Neural cell (in vitro differentiated cells): ENCODE measurements at regions not wholly inside any gene's neighbourhood (a gene's known extent, or its start where the extent isn't known, plus 50 kb on each side); places are given as distances from the start of the nearest gene placed in this dataset.

Source experiments
- H2AFZ ChIP-seq: fragments of 200-600, 300-800 bp; sonication (generic), shearing (Covaris generic); 2 replicates; pipeline ENCODE4 v1.6.0; 2014; ENCODE audit warnings: low read depth, mild to moderate bottlenecking, antibody characterized with exemption, low read length, moderate library complexity
- H3F3A ChIP-seq: fragments of 200-600 bp; shearing (Covaris generic); 2 replicates; pipeline ENCODE4 v1.6.1; 2016; ENCODE audit warnings: mild to moderate bottlenecking, moderate library complexity, mixed read lengths, antibody characterized with exemption, low read length; ENCODE audit not compliant: insufficient read depth, poor library complexity, severe bottlenecking
- H3K27ac ChIP-seq: fragments of 200-600, 300-800 bp; sonication (generic), shearing (Covaris generic); 2 replicates; pipeline ENCODE4 v1.5.1; 2014; ENCODE audit warnings: mild to moderate bottlenecking, low read length, moderate library complexity
- H3K27me3 ChIP-seq: fragments of 300-800, 200-600 bp; sonication (generic), shearing (Covaris generic); 2 replicates; pipeline ENCODE4 v1.6.0; 2014; ENCODE audit warnings: mild to moderate bottlenecking, low read depth, low read length, moderate library complexity; ENCODE audit not compliant: insufficient read depth
- H3K36me3 ChIP-seq: fragments of 300-800, 200-600 bp; sonication (generic), shearing (Covaris generic); 2 replicates; pipeline ENCODE4 v1.5.1; 2014; ENCODE audit warnings: mild to moderate bottlenecking, antibody characterized with exemption, low read length, moderate library complexity; ENCODE audit not compliant: insufficient read depth
- H3K4me2 ChIP-seq: fragments of 300-800, 200-600 bp; sonication (generic), shearing (Covaris generic); 2 replicates; pipeline ENCODE4 v1.6.0; 2014; ENCODE audit warnings: mild to moderate bottlenecking, low read length
- H3K4me3 ChIP-seq: fragments of 300-800, 200-600 bp; sonication (generic), shearing (Covaris generic); 2 replicates; pipeline ENCODE4 v1.5.1; 2014; ENCODE audit warnings: mild to moderate bottlenecking, low read length, moderate library complexity
- H3K79me2 ChIP-seq: fragments of 200-600 bp; shearing (Covaris generic); replicated peaks from 2 replicates; pipeline ENCODE4 v1.6.0; 2014; ENCODE audit warnings: mild to moderate bottlenecking, low read length, moderate library complexity; ENCODE audit not compliant: insufficient read depth
- H3K9ac ChIP-seq: fragments of 300-800, 200-600 bp; sonication (generic), shearing (Covaris generic); 2 replicates; pipeline ENCODE4 v1.6.1; 2016; ENCODE audit warnings: mild to moderate bottlenecking, low read length, mixed read lengths
- H3K9me2 ChIP-seq: fragments of 200-600 bp; shearing (Covaris generic); 2 replicates; pipeline ENCODE4 v1.6.1; 2016; ENCODE audit warnings: mild to moderate bottlenecking, low read length, mixed read lengths; ENCODE audit not compliant: insufficient read depth
- H3K9me3 ChIP-seq: fragments of 200-600, 300-800 bp; sonication (generic), shearing (Covaris generic); 2 replicates; pipeline ENCODE4 v1.6.1; 2016; ENCODE audit warnings: mild to moderate bottlenecking, mixed run types, low read length, moderate library complexity, mixed read lengths
- H4K20me1 ChIP-seq: fragments of 200-600 bp; shearing (Covaris generic); 2 replicates; pipeline ENCODE4 v1.6.1; 2016; ENCODE audit warnings: mild to moderate bottlenecking, mixed run types; ENCODE audit not compliant: insufficient read depth
- CTCF ChIP-seq: fragments of 450-650 bp; IDR thresholded peaks from 2 replicates; pipeline ENCODE4 v1.5.1; 2014; ENCODE audit warnings: antibody characterized with exemption, mild to moderate bottlenecking, moderate library complexity; ENCODE audit not compliant: poor library complexity, severe bottlenecking
- EP300 ChIP-seq: fragments of 450-650 bp; conservative IDR thresholded peaks from 2 replicates; pipeline ENCODE4 v1.6.1; 2014; ENCODE audit warnings: antibody characterized with exemption, mild to moderate bottlenecking, moderate library complexity; ENCODE audit not compliant: poor library complexity, severe bottlenecking
- EZH2 ChIP-seq: fragments of 200-600, 300-800 bp; shearing (Covaris generic), sonication (generic); IDR thresholded peaks from 2 replicates; pipeline ENCODE4 v1.6.1; 2014; ENCODE audit warnings: antibody characterized with exemption, low read length, borderline replicate concordance, mild to moderate bottlenecking; ENCODE audit not compliant: insufficient read depth, poor library complexity, severe bottlenecking
- MXI1 ChIP-seq: fragments of 450-650 bp; conservative IDR thresholded peaks from 2 replicates; pipeline ENCODE4 v1.6.1; 2014; ENCODE audit warnings: antibody characterized with exemption, mild to moderate bottlenecking; ENCODE audit not compliant: poor library complexity, severe bottlenecking
- POLR2AphosphoS5 ChIP-seq: IDR thresholded peaks from 2 replicates; pipeline ENCODE4 v1.6.1; 2012
- RAD21 ChIP-seq: fragments of 450-650 bp; conservative IDR thresholded peaks from 2 replicates; pipeline ENCODE4 v1.6.1; 2014; ENCODE audit warnings: antibody characterized with exemption, mild to moderate bottlenecking, moderate library complexity
- REST ChIP-seq: IDR thresholded peaks from 2 replicates; pipeline ENCODE4 v1.6.1; 2012; ENCODE audit warnings: borderline replicate concordance
- SMC3 ChIP-seq: fragments of 450-650 bp; conservative IDR thresholded peaks from 2 replicates; pipeline ENCODE4 v1.6.1; 2014; ENCODE audit warnings: antibody characterized with exemption, mild to moderate bottlenecking, moderate library complexity; ENCODE audit not compliant: poor library complexity
- TAF1 ChIP-seq: IDR thresholded peaks from 2 replicates; pipeline ENCODE4 v1.6.1; 2012; ENCODE audit warnings: low read depth

GRCh38 chr13:74645586-74645985 lies 511.4 kb upstream of the KLF12 start:
- H2AFZ ChIP-seq = no peak overlapping the region

GRCh38 chr13:74644229-74644628 lies 510.0 kb upstream of the KLF12 start:
- Histone ChIP-seq H3K9me2 (no peaks in the 10 kb centered on the region), H3K27me3 (no peaks in the 10 kb centered on the region), H4K20me1 (no peaks in the 10 kb centered on the region), H3K9ac (no peak overlapping the region), H3K79me2 (no peaks in the 10 kb centered on the region), H2AFZ (no peak overlapping the region), H3K27ac (no peak overlapping the region), H3K9me3 (no peaks in the 10 kb centered on the region), H3K4me2 (no peak overlapping the region), H3F3A (no peaks in the 10 kb centered on the region), H3K4me3 (no peak overlapping the region), H3K36me3 (no peaks in the 10 kb centered on the region)
- no peak for TF ChIP-seq RAD21
- no peak for TF ChIP-seq EZH2
- no peak for TF ChIP-seq SMC3
- TF ChIP-seq REST = no peak
- no peak for TF ChIP-seq TAF1
- TF ChIP-seq POLR2AphosphoS5 = no peak
- no peak for TF ChIP-seq MXI1
- TF ChIP-seq EP300 = no peak

More at GRCh38 chr13:74645586-74645985, 511.4 kb upstream of the KLF12 start:
- no peak overlapping the region for H3K4me2 ChIP-seq
- no peaks in the 10 kb centered on the region for H3K9me3 ChIP-seq
- H3K4me3 ChIP-seq = no peak overlapping the region
- H3K9ac ChIP-seq = no peak overlapping the region
- no peak overlapping the region for H3K27ac ChIP-seq
- H3F3A ChIP-seq = peaks cover 2% of the 10 kb centered on the region
- H3K27me3 ChIP-seq = no peaks in the 10 kb centered on the region
- TF ChIP-seq REST = no peak
- no peak for TF ChIP-seq POLR2AphosphoS5
- TF ChIP-seq EP300 = no peak
- TF ChIP-seq MXI1 = no peak
- TF ChIP-seq EZH2 = no peak
- no peak for TF ChIP-seq CTCF
- no peak for TF ChIP-seq RAD21
- no peak for TF ChIP-seq SMC3
- TF ChIP-seq TAF1 = no peak
- H3K36me3 ChIP-seq = no peaks in the 10 kb centered on the region
- no peaks in the 10 kb centered on the region for H4K20me1 ChIP-seq
- no peaks in the 10 kb centered on the region for H3K9me2 ChIP-seq
- no peaks in the 10 kb centered on the region for H3K79me2 ChIP-seq
